ENCODE measurements at regions not wholly inside any gene's neighbourhood (a gene's known extent, or its start where the extent isn't known, plus 50 kb on each side); places are given as distances from the start of the nearest gene placed in this dataset.
"Not testable (repeated sequence)": the region's sequence is repeated elsewhere in the genome, so short reads cannot be mapped to it uniquely, and the experiment has no call there.

GRCh38 chr5:50501491-50502228 lies 60.6 kb upstream of the EMB start:
- TF ChIP-seq CTCF (IDR thresholded peaks at IDR 0.05; ENCODE audit: low read depth, low read length) = no peak
- DNase-seq (ENCODE audit: low read depth in 2 of 2) = no peak
- no peak overlapping the region for H3K4me3 ChIP-seq (replicated peaks in 1 of 2; ENCODE audit: low read depth in 2 of 2, low read length in 2 of 2)

GRCh38 chr5:50513028-50513457 lies 72.0 kb upstream of the EMB start:
- TF ChIP-seq CTCF (IDR thresholded peaks at IDR 0.05; ENCODE audit: low read depth, low read length) = peak; percentile 25
- peak in 1 of 2 donors; percentile 22 for DNase-seq (ENCODE audit: low read depth in 2 of 2)

GRCh38 chr5:50521060-50521459 lies 80.0 kb upstream of the EMB start:
- H3K4me3 ChIP-seq (replicated peaks in 1 of 2; ENCODE audit: low read depth in 2 of 2, low read length in 2 of 2); DNase-seq (ENCODE audit: low read depth in 2 of 2): not testable (repeated sequence)

More at GRCh38 chr5:50513028-50513457, 72.0 kb upstream of the EMB start:
- H3K4me3 ChIP-seq (replicated peaks in 1 of 2; ENCODE audit: low read depth in 2 of 2, low read length in 2 of 2) = not testable (repeated sequence)

GRCh38 chr5:50527514-50528060 lies 86.5 kb upstream of the EMB start:
- not testable (repeated sequence) for H3K4me3 ChIP-seq (replicated peaks in 1 of 2; ENCODE audit: low read depth in 2 of 2, low read length in 2 of 2); DNase-seq (ENCODE audit: low read depth in 2 of 2)

GRCh38 chr5:50535393-50535792 lies 94.3 kb upstream of the EMB start:
- DNase-seq (ENCODE audit: low read depth in 2 of 2) = no peak
- no peak for TF ChIP-seq CTCF (IDR thresholded peaks at IDR 0.05; ENCODE audit: low read depth, low read length)
- no peak overlapping the region for H3K4me3 ChIP-seq (replicated peaks in 1 of 2; ENCODE audit: low read depth in 2 of 2, low read length in 2 of 2)

GRCh38 chr5:50537534-50537933 lies 96.4 kb upstream of the EMB start:
- H3K4me3 ChIP-seq (replicated peaks in 1 of 2; ENCODE audit: low read depth in 2 of 2, low read length in 2 of 2); DNase-seq (ENCODE audit: low read depth in 2 of 2): not testable (repeated sequence)

- H3K4me3 ChIP-seq (replicated peaks in 1 of 2; ENCODE audit: low read depth in 2 of 2, low read length in 2 of 2) = no peak overlapping the region
- DNase-seq (ENCODE audit: low read depth in 2 of 2) = no peak
- TF ChIP-seq CTCF (IDR thresholded peaks at IDR 0.05; ENCODE audit: low read depth, low read length) = no peak
Measured at GRCh38 chr5:50547303-50547702, 106.2 kb upstream of the EMB start.

- no peak for DNase-seq (ENCODE audit: low read depth in 2 of 2)
- TF ChIP-seq CTCF (IDR thresholded peaks at IDR 0.05; ENCODE audit: low read depth, low read length) = no peak
- H3K4me3 ChIP-seq (replicated peaks in 1 of 2; ENCODE audit: low read depth in 2 of 2, low read length in 2 of 2) = no peak overlapping the region
Measured at GRCh38 chr5:50550267-50550666, 109.2 kb upstream of the EMB start.
